ENCODE measurements at regions not wholly inside any gene's neighbourhood (a gene's known extent, or its start where the extent isn't known, plus 50 kb on each side); places are given as distances from the start of the nearest gene placed in this dataset.
"Not testable (repeated sequence)": the region's sequence is repeated elsewhere in the genome, so short reads cannot be mapped to it uniquely, and the experiment has no call there.

- DNase-seq; intact Hi-C loops (cut with DNase I; ENCODE audit: low total_unique reads): not testable (repeated sequence)
- 53 to 87% (median 71%) methylated on average over 12 to 20 of the region's 20 CpGs for WGBS, 5 donors
Measured at GRCh38 chr22:16391417-16391930, 201.1 kb downstream of the CCT8L2 start.

GRCh38 chr22:16390541-16391217 lies 201.9 kb downstream of the CCT8L2 start:
- intact Hi-C loops (cut with DNase I; ENCODE audit: low total_unique reads); DNase-seq; H3K4me3 ChIP-seq; H3K4me1 ChIP-seq; H3K27ac ChIP-seq; H3K36me3 ChIP-seq: not testable (repeated sequence)
- Histone ChIP-seq H3K27me3 (replicated peaks in 1 of 7) (peaks cover 0 to 37% (median 3%) of the 10 kb centered on the region in 7 donors), H3K9me3 (peaks cover 0 to 27% (median 0%) of the 10 kb centered on the region in 8 donors)
- WGBS, 5 donors = 87 to 93% (median 91%) methylated on average over 14 to 31 of the region's 31 CpGs

More at GRCh38 chr22:16391417-16391930, 201.1 kb downstream of the CCT8L2 start:
- not testable (repeated sequence) for H3K4me3 ChIP-seq, H3K36me3 ChIP-seq, H3K27ac ChIP-seq, H3K4me1 ChIP-seq
- Histone ChIP-seq H3K9me3 (peaks cover 0 to 30% (median 0%) of the 10 kb centered on the region in 8 donors), H3K27me3 (replicated peaks in 1 of 7) (peaks cover 0 to 34% (median 3%) of the 10 kb centered on the region in 7 donors)

DNA sequence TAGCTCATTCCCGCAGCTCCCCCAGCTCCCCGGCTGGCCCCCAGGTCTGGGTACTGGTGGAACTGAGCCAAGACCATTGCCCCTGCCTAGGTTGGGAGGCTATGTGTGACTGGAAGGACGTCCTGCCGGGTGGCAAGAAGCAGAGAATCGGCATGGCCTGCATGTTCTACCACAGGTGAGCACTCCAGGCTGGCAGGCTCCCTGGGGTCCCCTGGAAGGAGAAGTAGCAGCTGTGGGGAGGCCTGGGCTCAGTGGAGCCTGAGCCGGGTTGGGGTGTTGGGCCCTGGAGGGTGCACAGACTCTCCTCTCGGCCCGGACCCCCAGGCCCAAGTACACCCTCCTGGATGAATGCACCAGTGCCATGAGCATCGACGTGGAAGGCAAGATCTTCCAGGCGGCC lies 202.6 kb downstream of the CCT8L2 start:
- peaks cover 0 to 27% (median 0%) of the 10 kb centered on the region in 8 donors for H3K9me3 ChIP-seq
- WGBS, 5 donors = 74 to 100% (median 89%) methylated on average over 1 to 11 of the region's 11 CpGs
- H3K27ac ChIP-seq; H3K36me3 ChIP-seq; DNase-seq; intact Hi-C loops (cut with DNase I; ENCODE audit: low total_unique reads); H3K4me3 ChIP-seq; H3K4me1 ChIP-seq: not testable (repeated sequence)
- peaks cover 0 to 38% (median 3%) of the 10 kb centered on the region in 7 donors for H3K27me3 ChIP-seq (replicated peaks in 1 of 7)

DNA sequence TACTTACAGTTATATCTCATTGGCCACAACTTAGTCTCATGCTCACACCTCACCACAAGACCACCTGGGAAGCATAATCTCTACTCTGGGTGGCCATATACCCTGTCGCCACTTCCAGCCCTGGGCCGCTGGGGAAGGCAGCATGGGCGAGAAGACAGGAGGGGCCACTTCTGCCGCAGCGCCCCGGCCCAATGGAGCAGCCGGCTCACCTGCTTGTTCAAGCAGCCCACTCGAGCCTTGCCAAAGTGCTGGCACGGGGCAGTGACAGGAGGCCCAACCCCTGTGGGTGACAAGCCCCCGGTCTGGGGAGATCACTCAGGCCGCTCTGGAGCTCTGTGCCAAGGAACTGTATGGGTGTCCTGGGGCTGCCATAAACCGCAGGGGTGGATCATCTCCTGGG lies 203.4 kb downstream of the CCT8L2 start:
- peaks cover 0 to 38% (median 3%) of the 10 kb centered on the region in 7 donors for H3K27me3 ChIP-seq (replicated peaks in 1 of 7)
- H3K27ac ChIP-seq; H3K4me1 ChIP-seq; H3K36me3 ChIP-seq; DNase-seq; H3K4me3 ChIP-seq; intact Hi-C loops (cut with DNase I; ENCODE audit: low total_unique reads): not testable (repeated sequence)
- WGBS, 5 donors = 42 to 91% (median 89%) methylated on average over 2 to 12 of the region's 12 CpGs
- H3K9me3 ChIP-seq = peaks cover 0 to 27% (median 0%) of the 10 kb centered on the region in 8 donors

GRCh38 chr22:16388616-16389015 lies 204.0 kb downstream of the CCT8L2 start:
- H3K27me3 ChIP-seq (replicated peaks in 1 of 7) = peaks cover 0 to 38% (median 3%) of the 10 kb centered on the region in 7 donors

GRCh38 chr22:16388127-16388526 lies 204.5 kb downstream of the CCT8L2 start:
- H3K4me3 ChIP-seq; H3K4me1 ChIP-seq; intact Hi-C loops (cut with DNase I; ENCODE audit: low total_unique reads); H3K27ac ChIP-seq; H3K36me3 ChIP-seq; DNase-seq: not testable (repeated sequence)
- peaks cover 0 to 27% (median 0%) of the 10 kb centered on the region in 8 donors for H3K9me3 ChIP-seq
- 79 to 88% (median 84%) methylated on average over 5 to 10 of the region's 10 CpGs for WGBS, 5 donors
- peaks cover 0 to 38% (median 3%) of the 10 kb centered on the region in 7 donors for H3K27me3 ChIP-seq (replicated peaks in 1 of 7)

More at GRCh38 chr22:16388616-16389015, 204.0 kb downstream of the CCT8L2 start:
- intact Hi-C loops (cut with DNase I; ENCODE audit: low total_unique reads); DNase-seq; H3K4me3 ChIP-seq; H3K27ac ChIP-seq; H3K4me1 ChIP-seq; H3K36me3 ChIP-seq: not testable (repeated sequence)
- H3K9me3 ChIP-seq = peaks cover 0 to 27% (median 0%) of the 10 kb centered on the region in 8 donors
- 20 to 90% (median 89%) methylated on average over 1 to 12 of the region's 12 CpGs for WGBS, 5 donors

DNA sequence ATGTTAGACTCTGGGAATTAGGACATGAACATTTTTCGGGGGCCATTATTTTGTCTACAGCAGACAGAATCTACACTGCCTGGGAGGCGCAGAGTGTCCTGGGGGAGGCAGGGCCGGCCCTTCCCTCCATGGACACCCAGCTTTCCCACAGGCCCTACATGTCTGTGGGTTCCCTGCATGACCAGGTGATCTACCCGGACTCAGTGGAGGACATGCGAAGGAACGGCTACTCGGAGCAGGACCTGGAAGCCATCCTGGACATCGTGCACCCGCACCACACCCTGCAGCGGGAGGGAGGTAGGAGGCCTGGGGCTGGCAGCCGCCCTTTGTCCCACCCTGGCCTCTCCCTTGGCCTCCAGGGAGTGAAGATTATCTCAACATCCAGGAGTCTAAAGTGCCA lies 205.1 kb downstream of the CCT8L2 start:
- H3K36me3 ChIP-seq; H3K27ac ChIP-seq; H3K4me3 ChIP-seq; H3K4me1 ChIP-seq; intact Hi-C loops (cut with DNase I; ENCODE audit: low total_unique reads); DNase-seq: not testable (repeated sequence)
- Histone ChIP-seq H3K9me3 (peaks cover 0 to 27% (median 0%) of the 10 kb centered on the region in 8 donors), H3K27me3 (replicated peaks in 1 of 7) (peaks cover 0 to 38% (median 3%) of the 10 kb centered on the region in 7 donors)
- WGBS, 5 donors = 79 to 90% (median 85%) methylated on average over 9 to 11 of the region's 11 CpGs

Data from spleen (tissue), 11 donors.